ENCODE measurements at regions not wholly inside any gene's neighbourhood (a gene's known extent, or its start where the extent isn't known, plus 50 kb on each side); places are given as distances from the start of the nearest gene placed in this dataset.

DNA sequence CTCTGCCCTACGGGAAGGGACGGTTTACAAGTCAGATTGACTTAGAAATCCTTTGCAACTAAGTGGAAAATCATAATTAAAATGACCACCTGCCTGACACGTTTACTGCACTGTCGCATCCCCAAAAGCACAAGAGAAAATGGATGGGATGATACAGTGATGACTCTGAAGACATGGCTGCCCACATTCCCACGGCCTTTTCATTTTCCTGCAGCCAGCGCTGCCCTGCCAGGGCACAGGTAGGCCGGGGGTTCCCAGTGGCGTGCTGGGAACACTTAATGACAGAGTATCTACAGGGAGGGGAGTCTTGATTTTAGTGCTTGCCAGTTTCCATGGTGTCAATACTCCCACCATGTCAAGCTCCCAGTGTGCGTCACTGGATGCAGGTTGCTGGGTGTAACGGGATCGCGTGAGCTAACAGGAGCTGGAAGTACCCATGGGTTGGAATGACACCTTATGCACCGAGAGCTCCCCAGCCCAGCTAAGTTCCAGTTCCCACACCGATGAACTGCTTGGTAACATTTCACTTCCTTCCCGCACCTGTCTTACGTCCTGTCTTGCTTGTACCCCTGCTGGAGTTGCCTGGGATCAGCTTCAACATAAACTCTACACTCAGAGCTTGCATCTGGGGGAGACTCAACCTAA lies 129.0 kb downstream of the ANKRD60 start:
- dilution Hi-C loops (cut with HindIII; ENCODE audit: low sequenced_read_pairs, unreplicated experiment), result no loop called here
- no peak overlapping the region for H3K4ac ChIP-seq (ENCODE audit: low read depth, low read length)
- H4K91ac ChIP-seq (ENCODE audit: insufficient read depth, low read depth, low read length), result no peak overlapping the region
- H2AK5ac ChIP-seq (ENCODE audit: low read depth, low read length), result no peak overlapping the region
- intact Hi-C loops (cut with micrococcal nuclease), result no loop called here
- no peak overlapping the region for H4K5ac ChIP-seq (ENCODE audit: low read depth, low read length)
- H2BK5ac ChIP-seq (ENCODE audit: low read depth, low read length, poor library complexity, severe bottlenecking), result no peak overlapping the region
- no peaks in the 10 kb centered on the region for H3K79me1 ChIP-seq (ENCODE audit: low read depth in 1 of 2, low read length in 2 of 2)
- H3K9ac ChIP-seq (ENCODE audit: low read depth, low read length), result no peak overlapping the region
- H3K4me2 ChIP-seq (ENCODE audit: low read depth, low read length), result no peak overlapping the region
- CTCF ChIA-PET, result no interaction called here
- H3K36me3 ChIP-seq (ENCODE audit: control insufficient read depth, insufficient read depth, low read length), result no peaks in the 10 kb centered on the region
- no peak overlapping the region for H2BK15ac ChIP-seq (ENCODE audit: low read depth, low read length)
- H3K27ac ChIP-seq (ENCODE audit: insufficient read depth, low read length), result no peak overlapping the region
- no peak overlapping the region for H2BK20ac ChIP-seq (ENCODE audit: low read depth, low read length)
- H3K14ac ChIP-seq (replicated peaks; ENCODE audit: low read depth, low read length), result no peak overlapping the region
- no peaks in the 10 kb centered on the region for H3K9me1 ChIP-seq (ENCODE audit: insufficient read depth, low read length)
- ATAC-seq (ENCODE audit: low read depth), result no peak
- no peaks in the 10 kb centered on the region for H4K20me1 ChIP-seq (ENCODE audit: insufficient read depth, low read length)
- H3K4me3 ChIP-seq (ENCODE audit: insufficient read depth, low read depth, low read length), result no peak overlapping the region
- POLR2A ChIA-PET (ENCODE audit: unreplicated experiment), result no interaction called here
- BruUV-seq (replicated peaks), result no TSS peak
- no peak overlapping the region for H3K56ac ChIP-seq (ENCODE audit: extremely low read depth, insufficient read depth, low read length)
- TF ChIP-seq, protein P1, sequence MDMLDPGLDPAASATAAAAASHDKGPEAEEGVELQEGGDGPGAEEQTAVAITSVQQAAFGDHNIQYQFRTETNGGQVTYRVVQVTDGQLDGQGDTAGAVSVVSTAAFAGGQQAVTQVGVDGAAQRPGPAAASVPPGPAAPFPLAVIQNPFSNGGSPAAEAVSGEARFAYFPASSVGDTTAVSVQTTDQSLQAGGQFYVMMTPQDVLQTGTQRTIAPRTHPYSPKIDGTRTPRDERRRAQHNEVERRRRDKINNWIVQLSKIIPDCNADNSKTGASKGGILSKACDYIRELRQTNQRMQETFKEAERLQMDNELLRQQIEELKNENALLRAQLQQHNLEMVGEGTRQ (IDR thresholded peaks at IDR 0.05; ENCODE audit: low read depth, low read length), result no peak
- TF ChIP-seq, protein P2, sequence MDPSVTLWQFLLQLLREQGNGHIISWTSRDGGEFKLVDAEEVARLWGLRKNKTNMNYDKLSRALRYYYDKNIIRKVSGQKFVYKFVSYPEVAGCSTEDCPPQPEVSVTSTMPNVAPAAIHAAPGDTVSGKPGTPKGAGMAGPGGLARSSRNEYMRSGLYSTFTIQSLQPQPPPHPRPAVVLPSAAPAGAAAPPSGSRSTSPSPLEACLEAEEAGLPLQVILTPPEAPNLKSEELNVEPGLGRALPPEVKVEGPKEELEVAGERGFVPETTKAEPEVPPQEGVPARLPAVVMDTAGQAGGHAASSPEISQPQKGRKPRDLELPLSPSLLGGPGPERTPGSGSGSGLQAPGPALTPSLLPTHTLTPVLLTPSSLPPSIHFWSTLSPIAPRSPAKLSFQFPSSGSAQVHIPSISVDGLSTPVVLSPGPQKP (IDR thresholded peaks at IDR 0.05; ENCODE audit: borderline replicate concordance, low read depth, low read length), result no peak
- TF ChIP-seq MAFK (IDR thresholded peaks at IDR 0.05; ENCODE audit: low read depth, low read length) (no peak), NFE2L2 (IDR thresholded peaks at IDR 0.05; ENCODE audit: low read depth, low read length) (no peak), RCOR1 (IDR thresholded peaks at IDR 0.05; ENCODE audit: insufficient replicate concordance, low read length) (no peak), CEBPB (IDR thresholded peaks at IDR 0.05; ENCODE audit: low read depth, low read length) (no peak), RFX5 (IDR thresholded peaks at IDR 0.05; ENCODE audit: low read depth, low read length) (no peak), SMC3 (IDR thresholded peaks at IDR 0.05; ENCODE audit: low read depth, low read length) (no peak), FOS (IDR thresholded peaks at IDR 0.05; ENCODE audit: low read depth, low read length) (no peak), POLR2A (IDR thresholded peaks at IDR 0.05; ENCODE audit: low read depth, low read length) (no peak), RAD21 (IDR thresholded peaks at IDR 0.05; ENCODE audit: low read length) (no peak), MAZ (IDR thresholded peaks at IDR 0.05; ENCODE audit: borderline replicate concordance, low read depth, low read length) (no peak), BHLHE40 (IDR thresholded peaks at IDR 0.05; ENCODE audit: low read depth, low read length) (no peak)
- TF ChIP-seq, protein P3, sequence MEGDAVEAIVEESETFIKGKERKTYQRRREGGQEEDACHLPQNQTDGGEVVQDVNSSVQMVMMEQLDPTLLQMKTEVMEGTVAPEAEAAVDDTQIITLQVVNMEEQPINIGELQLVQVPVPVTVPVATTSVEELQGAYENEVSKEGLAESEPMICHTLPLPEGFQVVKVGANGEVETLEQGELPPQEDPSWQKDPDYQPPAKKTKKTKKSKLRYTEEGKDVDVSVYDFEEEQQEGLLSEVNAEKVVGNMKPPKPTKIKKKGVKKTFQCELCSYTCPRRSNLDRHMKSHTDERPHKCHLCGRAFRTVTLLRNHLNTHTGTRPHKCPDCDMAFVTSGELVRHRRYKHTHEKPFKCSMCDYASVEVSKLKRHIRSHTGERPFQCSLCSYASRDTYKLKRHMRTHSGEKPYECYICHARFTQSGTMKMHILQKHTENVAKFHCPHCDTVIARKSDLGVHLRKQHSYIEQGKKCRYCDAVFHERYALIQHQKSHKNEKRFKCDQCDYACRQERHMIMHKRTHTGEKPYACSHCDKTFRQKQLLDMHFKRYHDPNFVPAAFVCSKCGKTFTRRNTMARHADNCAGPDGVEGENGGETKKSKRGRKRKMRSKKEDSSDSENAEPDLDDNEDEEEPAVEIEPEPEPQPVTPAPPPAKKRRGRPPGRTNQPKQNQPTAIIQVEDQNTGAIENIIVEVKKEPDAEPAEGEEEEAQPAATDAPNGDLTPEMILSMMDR (conservative IDR thresholded peaks at IDR 0.05; ENCODE audit: low read depth, low read length), result no peak
- no peaks in the 10 kb centered on the region for H3K9me3 ChIP-seq (ENCODE audit: control insufficient read depth, insufficient read depth, low read length)
- no peak overlapping the region for H2AFZ ChIP-seq (replicated peaks; ENCODE audit: low read length, poor library complexity)
- 57% methylated on average over 3 of the region's 16 CpGs; no CpG with 5 or more reads in 1 of the 2 experiments for WGBS, 2 experiments (ENCODE audit: extremely low coverage in 2 of 2, insufficient read length in 1 of 2)
- no peak overlapping the region for H3K18ac ChIP-seq (ENCODE audit: low read depth, low read length)
- H2AK9ac ChIP-seq (replicated peaks; ENCODE audit: low read depth, low read length, poor library complexity), result no peak overlapping the region
- no peak overlapping the region for H3K23ac ChIP-seq (ENCODE audit: low read depth, low read length)
- H4K8ac ChIP-seq (ENCODE audit: low read depth in 2 of 2, low read length in 2 of 2), result no peak overlapping the region
- in situ Hi-C loops (cut with MboI; ENCODE audit: low sequenced_read_pairs), result no loop called here
- H2BK120ac ChIP-seq (ENCODE audit: low read depth, low read length), result no peak overlapping the region
- DNase-seq, result no peak
- H3K27me3 ChIP-seq (ENCODE audit: control insufficient read depth, insufficient read depth, low read length), result peaks cover 2% of the 10 kb centered on the region
- H3K4me1 ChIP-seq (ENCODE audit: control insufficient read depth, insufficient read depth, low read length), result no peaks in the 10 kb centered on the region

Measured in IMR-90 (cell line).